ENCODE measurements at regions not wholly inside any gene's neighbourhood (a gene's known extent, or its start where the extent isn't known, plus 50 kb on each side); places are given as distances from the start of the nearest gene placed in this dataset.

DNA sequence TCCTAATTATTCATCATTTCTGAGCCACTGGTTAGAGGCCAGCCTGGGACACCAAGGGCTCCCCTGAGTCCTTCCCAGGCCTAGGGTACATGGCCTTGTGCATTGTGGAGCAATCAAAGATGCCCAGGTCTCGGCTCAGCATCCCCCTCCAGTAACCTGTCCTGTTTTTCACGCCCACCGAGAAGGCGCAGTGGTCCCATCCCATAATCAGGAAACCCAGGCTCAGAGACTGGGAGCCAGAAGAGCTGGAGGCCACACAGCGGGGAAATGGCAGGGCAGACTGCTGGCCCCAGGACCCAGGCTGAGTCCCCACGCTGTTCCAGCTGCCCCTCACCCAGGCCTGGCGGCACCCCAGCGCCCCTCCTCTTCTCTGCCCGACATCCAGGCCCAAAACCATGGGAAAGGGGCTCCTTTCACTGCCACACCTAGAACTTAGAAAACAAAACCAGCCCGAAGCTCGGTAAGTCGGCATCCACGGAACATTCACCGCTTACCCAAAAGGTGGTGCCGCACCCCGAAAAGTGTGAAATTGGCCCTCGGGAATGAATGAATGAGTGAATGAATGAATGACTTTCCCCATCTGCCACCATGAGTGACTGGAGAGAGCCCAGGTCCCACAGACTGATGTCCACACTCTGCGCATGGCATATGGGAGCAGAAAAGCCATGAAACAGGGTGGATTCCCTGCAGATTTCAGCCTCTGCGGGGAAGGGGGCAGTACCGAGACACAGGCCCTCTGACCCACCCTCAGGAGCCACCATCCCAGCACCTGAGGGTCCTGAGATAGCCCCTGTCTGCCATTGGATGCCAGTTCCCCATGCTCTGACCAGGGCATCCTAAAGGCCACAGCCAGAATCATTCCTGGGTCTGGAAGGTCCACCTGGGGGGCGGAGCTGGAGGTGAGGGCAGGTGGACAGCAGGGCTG lies 132.5 kb downstream of the OLFM1 start:
- DNase-seq (ENCODE audit: low read depth in 2 of 2): no peak

DNA sequence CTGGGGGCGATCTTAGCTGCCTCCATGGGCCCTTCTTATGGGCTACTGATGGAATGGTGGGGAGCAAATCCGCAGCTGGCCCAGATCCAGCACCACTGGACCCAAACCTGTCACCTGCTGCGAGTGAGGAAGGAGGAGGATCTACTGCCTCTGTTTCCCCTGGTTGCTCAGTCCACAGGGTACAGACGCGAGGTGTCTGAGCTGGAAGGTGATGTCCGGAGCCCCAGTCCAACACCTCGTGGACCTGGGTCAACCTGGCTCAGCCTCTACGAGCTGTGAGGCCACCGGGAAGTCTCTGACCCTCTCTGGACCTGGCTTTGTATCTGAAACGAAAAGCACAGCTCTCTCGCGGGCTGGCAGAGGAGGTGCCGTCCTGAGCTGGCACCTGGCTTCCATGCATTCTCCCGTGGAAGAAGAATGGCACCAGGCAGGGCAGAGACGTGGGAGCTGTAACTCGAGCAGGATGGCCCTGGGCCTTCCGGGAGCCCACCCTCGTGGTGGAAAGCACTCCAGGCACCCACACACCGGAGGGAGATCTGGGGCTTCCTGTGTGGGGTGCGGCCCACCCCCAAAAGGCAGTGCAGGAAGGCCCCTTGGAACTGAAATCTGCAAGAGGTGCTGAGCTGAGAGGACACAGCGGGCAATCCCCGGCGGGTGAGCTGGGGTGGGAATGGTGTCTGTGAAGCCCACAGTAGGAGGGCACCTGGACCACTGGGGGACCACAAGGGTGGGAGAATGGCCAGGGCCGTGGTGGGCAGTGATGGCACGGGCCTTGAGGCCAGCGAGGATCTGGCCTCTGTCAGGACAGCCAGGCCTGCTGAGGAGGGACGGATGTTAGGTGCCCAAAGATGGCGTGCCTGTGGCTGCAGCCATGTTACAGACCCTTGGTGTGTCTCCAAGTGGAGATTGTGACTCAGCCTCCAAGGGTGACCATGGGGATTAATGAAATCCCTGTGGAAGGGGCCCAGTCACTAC lies 133.4 kb downstream of the OLFM1 start:
- DNase-seq (ENCODE audit: low read depth in 2 of 2): no peak

DNA sequence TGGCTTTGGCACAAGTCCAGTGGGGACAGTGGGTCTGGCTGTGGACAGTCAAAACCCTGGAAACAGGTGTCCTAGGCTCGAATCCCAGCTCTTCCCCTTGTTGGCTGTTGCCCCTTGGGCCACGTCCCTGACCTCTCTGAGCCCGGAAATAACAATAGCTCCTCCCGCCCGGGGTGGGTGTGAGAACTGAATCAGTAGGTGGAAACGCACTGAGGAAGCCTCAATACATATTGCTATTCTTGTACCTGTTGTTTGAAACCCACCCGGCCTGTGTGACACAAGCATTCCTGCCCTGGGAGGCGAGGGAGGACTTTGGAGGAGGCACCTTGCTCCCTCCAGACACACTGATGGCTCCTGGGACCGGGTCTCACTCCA lies 134.1 kb downstream of the OLFM1 start:
- no peak for DNase-seq (ENCODE audit: low read depth in 2 of 2)

- no peak for DNase-seq (ENCODE audit: low read depth in 2 of 2)
Observed at GRCh38 chr9:135221951-135222631, 134.6 kb downstream of the OLFM1 start.

- no peak for DNase-seq (ENCODE audit: low read depth in 2 of 2)
Observed at GRCh38 chr9:135222881-135223760, 135.7 kb downstream of the OLFM1 start.

DNA sequence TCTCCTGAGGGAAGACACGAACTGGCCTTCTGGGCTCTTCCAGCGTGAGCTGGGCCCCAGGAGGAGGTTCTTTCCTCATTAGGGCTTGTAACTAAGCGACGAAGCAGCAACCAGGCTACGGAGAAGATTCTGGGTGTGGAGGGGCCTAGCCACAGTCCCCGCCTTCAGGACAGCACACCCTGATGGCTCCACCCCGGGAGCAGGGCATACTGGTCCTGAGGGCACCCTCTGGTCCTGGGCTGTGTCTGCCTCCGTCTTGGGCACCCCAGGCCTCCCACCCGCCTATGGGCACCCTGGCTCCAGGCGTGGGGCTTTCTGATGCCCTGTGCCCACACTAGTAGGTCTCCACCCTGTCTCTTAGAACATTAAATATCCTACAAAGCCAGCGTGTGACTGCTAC lies 136.4 kb downstream of the OLFM1 start:
- no peak for DNase-seq (ENCODE audit: low read depth in 2 of 2)

DNA sequence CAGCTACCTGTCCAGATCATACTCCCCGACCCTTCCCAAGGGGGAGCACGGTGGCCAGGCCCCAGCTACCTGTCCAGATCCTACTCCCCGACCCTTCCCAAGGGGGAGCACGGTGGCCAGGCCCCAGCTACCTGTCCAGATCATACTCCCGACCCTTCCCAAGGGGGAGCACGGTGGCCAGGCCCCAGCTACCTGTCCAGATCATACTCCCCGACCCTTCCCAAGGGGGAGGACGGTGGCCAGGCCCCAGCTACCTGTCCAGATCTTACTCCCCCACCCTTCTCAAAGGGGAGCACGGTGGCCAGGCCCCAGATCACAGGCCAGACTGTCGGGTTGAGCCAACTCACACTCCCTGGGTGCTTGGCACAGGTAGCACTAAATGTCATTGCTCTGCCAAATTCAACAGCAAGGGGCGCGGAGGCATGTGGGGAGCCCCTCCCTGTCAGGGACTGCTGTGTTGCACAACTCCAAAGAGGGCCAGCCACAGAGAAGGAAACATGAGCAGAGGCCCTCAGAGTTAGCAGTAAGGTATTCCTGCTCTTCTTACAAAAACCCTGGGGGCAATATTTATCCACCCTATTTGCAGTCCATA lies 136.9 kb downstream of the OLFM1 start:
- no peak for DNase-seq (ENCODE audit: low read depth in 2 of 2)

GRCh38 chr9:135224921-135225541 lies 137.6 kb downstream of the OLFM1 start:
- DNase-seq (ENCODE audit: low read depth in 2 of 2): no peak

DNA sequence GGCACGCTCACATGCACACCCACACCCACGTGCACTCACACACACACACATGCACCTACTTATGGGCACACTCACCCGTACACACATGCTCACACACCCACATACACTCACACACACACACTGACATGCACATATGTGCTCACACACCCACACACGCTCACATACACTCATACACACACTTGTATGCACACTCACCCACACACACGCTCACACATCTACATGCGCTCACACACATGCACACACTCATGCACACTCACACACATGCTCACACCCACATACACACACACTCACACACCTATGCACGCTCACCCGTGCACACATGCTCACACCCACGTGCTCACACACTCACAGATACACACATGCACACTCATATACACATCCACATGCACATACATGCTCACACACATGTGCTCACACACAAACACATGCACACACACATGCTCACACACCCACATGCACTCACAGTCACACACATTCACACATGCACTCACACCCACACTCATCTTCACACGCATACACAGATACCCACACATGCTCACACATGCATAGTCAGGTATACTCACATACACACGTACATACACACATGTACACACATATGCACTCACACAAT lies 138.3 kb downstream of the OLFM1 start:
- no peak for DNase-seq (ENCODE audit: low read depth in 2 of 2)

DNA sequence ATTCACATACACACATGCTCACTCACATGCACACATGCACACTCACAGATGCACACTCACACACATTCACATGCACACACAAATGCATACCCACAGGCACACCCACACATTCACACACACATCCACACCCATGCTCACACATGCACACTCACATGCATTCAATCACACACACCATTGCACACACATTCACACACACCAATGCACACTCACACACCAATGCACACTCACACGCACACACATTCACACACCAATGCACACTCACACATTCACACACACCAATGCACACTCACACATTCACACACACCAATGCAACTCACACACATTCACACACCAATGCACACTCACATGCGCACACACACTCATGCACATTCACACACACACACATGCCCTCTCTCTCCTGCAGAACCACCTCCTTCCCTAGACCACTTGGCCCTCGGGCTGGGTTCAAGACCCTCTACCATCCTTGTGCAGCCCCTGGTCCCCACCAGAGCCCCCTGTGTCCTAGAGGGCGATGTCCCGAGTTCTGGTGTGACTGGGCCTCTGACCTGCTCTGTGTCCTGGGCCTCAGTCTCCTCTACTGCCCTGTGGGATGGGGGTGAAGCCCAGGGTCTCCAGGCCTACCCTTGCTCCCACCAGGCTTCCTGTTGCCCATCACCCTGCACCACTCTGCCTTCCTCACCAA lies 139.0 kb downstream of the OLFM1 start:
- no peak for DNase-seq (ENCODE audit: low read depth in 2 of 2)

- DNase-seq (ENCODE audit: low read depth in 2 of 2): no peak
Observed at GRCh38 chr9:135227641-135228251, 140.3 kb downstream of the OLFM1 start.

DNA sequence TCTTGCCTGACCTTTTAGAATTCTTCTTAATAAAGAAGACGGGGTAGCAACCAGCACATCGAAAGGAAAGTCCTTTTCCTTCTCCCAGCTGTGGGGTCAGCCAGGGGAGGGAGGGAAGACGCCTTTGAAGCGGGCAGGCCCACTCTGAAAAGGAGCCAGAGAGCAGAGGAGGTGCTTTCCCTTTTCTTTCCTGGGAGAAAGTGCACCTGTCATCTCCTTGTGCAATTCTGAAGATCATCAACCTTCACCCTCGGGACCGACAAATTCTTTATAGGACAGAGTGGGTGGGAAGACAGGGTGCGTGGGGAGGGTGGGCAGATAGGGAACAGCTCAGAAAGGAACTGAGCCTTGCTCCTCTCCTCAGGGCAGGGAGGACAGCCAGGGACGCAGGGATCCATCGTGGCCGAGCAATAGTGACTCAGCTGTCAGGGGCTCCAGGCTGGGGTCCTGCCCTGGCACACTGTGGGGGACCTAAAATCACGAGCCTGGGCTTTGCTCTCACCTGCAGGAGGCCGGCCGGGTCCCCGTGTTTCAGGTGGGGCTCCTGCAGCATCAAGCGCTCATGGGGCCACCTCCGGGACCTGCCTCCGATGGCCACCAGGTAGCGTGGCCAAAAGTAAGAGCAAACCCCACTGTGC lies 141.0 kb downstream of the OLFM1 start:
- DNase-seq (ENCODE audit: low read depth in 2 of 2): no peak

DNA sequence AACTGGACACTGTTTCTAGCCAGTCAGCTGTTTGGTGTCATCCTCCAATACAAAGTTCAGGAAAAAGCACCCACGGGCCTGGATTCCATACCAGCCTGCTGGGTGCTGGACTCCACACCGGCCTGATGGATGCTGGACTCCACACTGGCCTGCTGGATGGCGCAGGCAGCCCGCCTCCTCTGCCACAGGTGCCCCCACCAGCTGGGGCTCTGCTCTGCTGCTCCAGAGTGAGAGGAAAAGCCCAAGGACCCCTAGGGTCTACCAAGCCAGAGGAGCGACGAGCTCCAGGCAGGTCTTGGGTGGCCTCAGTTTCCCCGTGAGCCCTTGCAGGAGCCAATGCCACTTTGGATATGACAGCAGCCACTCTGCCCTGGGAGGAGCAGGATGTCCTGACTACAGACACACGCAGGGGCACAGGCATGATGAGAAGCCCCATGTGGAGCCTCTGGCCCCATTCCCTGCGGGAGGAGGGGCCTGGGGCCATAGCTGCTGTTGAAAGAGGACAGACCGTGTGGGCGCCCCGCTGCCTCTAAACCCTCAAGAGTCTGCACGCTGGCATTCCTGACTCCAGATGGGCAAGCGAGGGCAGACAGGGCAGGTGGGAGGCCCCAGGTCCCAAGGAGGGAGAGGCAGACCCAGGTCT lies 141.6 kb downstream of the OLFM1 start:
- no peak for DNase-seq (ENCODE audit: low read depth in 2 of 2)

DNA sequence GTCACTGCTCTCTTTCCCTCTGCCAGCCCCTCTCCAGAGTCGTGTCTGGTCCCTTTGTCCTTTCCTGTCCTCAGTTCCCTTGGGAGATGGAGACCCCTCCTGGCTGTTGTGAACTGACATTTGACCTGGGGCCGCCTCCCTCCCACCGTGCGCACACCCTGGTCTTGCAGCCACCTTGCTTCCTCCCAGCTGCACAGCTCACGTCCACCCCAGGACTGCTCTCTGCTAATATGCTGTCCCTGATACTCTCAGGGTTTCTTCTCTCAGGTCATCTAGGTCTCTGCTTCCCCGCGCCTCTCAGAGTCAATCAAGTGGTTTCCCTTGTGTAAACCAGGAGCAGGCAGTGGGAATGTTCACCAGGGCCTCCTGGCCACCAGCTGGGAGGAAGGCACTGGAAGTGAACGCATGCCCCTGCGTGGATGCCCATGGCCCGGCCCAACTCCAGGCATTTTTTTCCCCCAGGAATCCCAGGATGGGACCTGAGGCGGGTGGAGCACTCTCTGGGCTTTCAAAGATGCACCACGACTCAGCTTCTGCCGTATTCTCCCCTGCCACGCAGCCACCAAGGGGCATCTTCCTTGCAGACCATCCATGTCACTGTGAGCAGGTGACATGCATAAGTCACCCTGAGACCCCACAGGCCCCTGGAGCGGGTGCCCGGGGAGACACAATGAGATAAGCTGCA lies 142.4 kb downstream of the OLFM1 start:
- no peak for DNase-seq (ENCODE audit: low read depth in 2 of 2)

- no peak for DNase-seq (ENCODE audit: low read depth in 2 of 2)
Observed at GRCh38 chr9:135230386-135230765, 142.9 kb downstream of the OLFM1 start.

DNA sequence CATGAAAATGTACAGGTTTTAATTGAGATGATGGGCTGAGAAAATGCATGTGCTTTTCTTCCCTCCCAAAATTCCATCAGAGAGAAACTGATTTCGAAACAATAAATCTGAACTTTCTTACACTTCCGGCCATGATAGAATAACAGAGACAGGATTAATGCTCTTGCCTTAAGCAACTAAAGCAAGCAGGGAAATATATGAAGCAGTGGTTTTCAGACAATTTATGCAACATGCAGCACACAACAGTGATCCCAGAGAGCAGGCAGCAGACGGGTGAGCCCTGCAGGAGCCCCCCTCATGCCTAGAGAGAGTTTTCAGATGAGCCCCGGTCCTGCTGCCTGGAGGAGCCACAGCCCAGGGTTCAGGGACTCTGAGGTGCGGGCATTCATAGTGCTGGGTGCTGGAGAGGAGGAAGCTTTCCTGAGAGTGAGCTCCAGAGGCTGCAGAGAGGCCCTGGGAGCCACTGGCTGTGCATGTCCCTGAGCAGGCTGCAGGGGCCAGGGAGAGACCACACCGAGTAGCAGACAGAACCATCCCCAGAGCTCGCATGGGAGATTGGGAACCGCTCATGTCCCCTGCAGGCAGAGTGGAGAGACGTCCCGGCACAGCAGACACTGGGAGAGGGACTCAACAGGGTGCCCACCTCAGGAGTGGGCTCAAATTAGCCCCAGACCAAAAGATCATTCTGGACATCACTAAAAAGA lies 143.5 kb downstream of the OLFM1 start:
- DNase-seq (ENCODE audit: low read depth in 2 of 2): no peak
